IMR-90 (cell line): ENCODE measurements at regions not wholly inside any gene's neighbourhood (a gene's known extent, or its start where the extent isn't known, plus 50 kb on each side); places are given as distances from the start of the nearest gene placed in this dataset.

Source experiments
- ATAC-seq: fragments of 200-7000 bp; cut with Tn5 transposase; 2 replicates; pipeline ENCODE4 v1.9.1; 2020; ENCODE audit warnings: low read depth, mild to moderate bottlenecking, moderate library complexity
- BruUV-seq: library from RNA; stranded (reverse); fragments of 400-500 nt; replicated peaks from 2 replicates; lab custom pipeline; 2021; lab: Mats Ljungman, UMichigan
- CTCF ChIA-PET: fragments of 300-600 bp; formaldehyde crosslinking; extraction: SDS; loops from one replicate; lab custom pipeline; 2021; ENCODE audit warnings: antibody characterized with exemption; lab: Yijun Ruan, JAX
- POLR2A ChIA-PET: fragments of 300-600 bp; sonication (Branson Sonifier 250); formaldehyde crosslinking; loops from one replicate; lab custom pipeline; 2022; ENCODE audit warnings: antibody characterized with exemption; ENCODE audit not compliant: unreplicated experiment; lab: Charles Lee
- DNase-seq: peaks from one replicate; pipeline ENCODE4 v3.0.0; 2013
- H2AFZ ChIP-seq: replicated peaks from 2 replicates; pipeline ENCODE3; 2013; ENCODE audit warnings: low read length, mild to moderate bottlenecking; ENCODE audit not compliant: poor library complexity
- H2AK5ac ChIP-seq: 2 replicates; pipeline ENCODE4 v1.6.1; 2013; ENCODE audit warnings: low read depth, low read length, inconsistent platforms
- H2AK9ac ChIP-seq: replicated peaks from 2 replicates; pipeline ENCODE3; 2013; ENCODE audit warnings: mild to moderate bottlenecking, low read depth, low read length, moderate library complexity; ENCODE audit not compliant: poor library complexity
- H2BK120ac ChIP-seq: 2 replicates; pipeline ENCODE4 v1.6.1; 2013; ENCODE audit warnings: low read depth, low read length, inconsistent platforms
- H2BK15ac ChIP-seq: 3 replicates; pipeline ENCODE4 v1.6.1; 2013; ENCODE audit warnings: low read depth, low read length, inconsistent platforms
- H2BK20ac ChIP-seq: 2 replicates; pipeline ENCODE4 v1.6.1; 2013; ENCODE audit warnings: low read depth, mild to moderate bottlenecking, inconsistent platforms, low read length, moderate library complexity
- H2BK5ac ChIP-seq: 2 replicates; pipeline ENCODE4 v1.6.1; 2013; ENCODE audit warnings: mild to moderate bottlenecking, low read depth, low read length, inconsistent platforms; ENCODE audit not compliant: poor library complexity, severe bottlenecking
- H3K14ac ChIP-seq: replicated peaks from 2 replicates; pipeline ENCODE4 v1.6.1; 2013; ENCODE audit warnings: low read depth, low read length, inconsistent platforms
- H3K18ac ChIP-seq: 2 replicates; pipeline ENCODE4 v1.6.1; 2013; ENCODE audit warnings: low read depth, low read length, control low read depth
- H3K23ac ChIP-seq: 2 replicates; pipeline ENCODE4 v1.6.1; 2013; ENCODE audit warnings: low read depth, low read length, inconsistent platforms
- H3K27ac ChIP-seq: 2 replicates; pipeline ENCODE4 v1.5.1; 2013; ENCODE audit warnings: mild to moderate bottlenecking, control low read depth, low read length; ENCODE audit not compliant: insufficient read depth
- H3K27me3 ChIP-seq: 2 replicates; pipeline ENCODE4 v1.6.1; 2013; ENCODE audit warnings: low read length; ENCODE audit not compliant: control insufficient read depth, insufficient read depth
- H3K36me3 ChIP-seq: 2 replicates; pipeline ENCODE4 v1.6.1; 2013; ENCODE audit warnings: low read length, mixed read lengths; ENCODE audit not compliant: control insufficient read depth, insufficient read depth
- H3K4ac ChIP-seq: 2 replicates; pipeline ENCODE4 v1.6.1; 2013; ENCODE audit warnings: low read depth, low read length, inconsistent platforms
- H3K4me1 ChIP-seq: 2 replicates; pipeline ENCODE4 v1.6.1; 2013; ENCODE audit warnings: low read length, mixed read lengths; ENCODE audit not compliant: control insufficient read depth, insufficient read depth
- H3K4me2 ChIP-seq: 2 replicates; pipeline ENCODE4 v1.6.1; 2013; ENCODE audit warnings: low read depth, mild to moderate bottlenecking, control low read depth, low read length, moderate library complexity
- H3K4me3 ChIP-seq: 2 replicates; pipeline ENCODE4 v1.5.1; 2013; ENCODE audit warnings: low read depth, mild to moderate bottlenecking, control low read depth, low read length, moderate library complexity; ENCODE audit not compliant: insufficient read depth
- H3K56ac ChIP-seq: 2 replicates; pipeline ENCODE4 v1.6.1; 2013; ENCODE audit warnings: low read length, inconsistent platforms; ENCODE audit not compliant: insufficient read depth; ENCODE audit errors: extremely low read depth
- H3K79me1 ChIP-seq, 2 experiments: 2 replicates each; pipeline ENCODE4 v1.6.1; 2013; ENCODE audit warnings: low read length in 2 of 2, inconsistent platforms in 1 of 2, low read depth in 1 of 2
- H3K9ac ChIP-seq: 2 replicates; pipeline ENCODE4 v1.6.1; 2013; ENCODE audit warnings: low read depth, low read length, control low read depth
- H3K9me1 ChIP-seq: 2 replicates; pipeline ENCODE4 v1.6.1; 2013; ENCODE audit warnings: low read length, inconsistent platforms; ENCODE audit not compliant: insufficient read depth
- H3K9me3 ChIP-seq: 2 replicates; pipeline ENCODE4 v1.6.1; 2013; ENCODE audit warnings: low read length; ENCODE audit not compliant: control insufficient read depth, insufficient read depth
- H4K20me1 ChIP-seq: 2 replicates; pipeline ENCODE4 v1.6.1; 2013; ENCODE audit warnings: low read length, inconsistent platforms; ENCODE audit not compliant: insufficient read depth
- H4K5ac ChIP-seq: 2 replicates; pipeline ENCODE4 v1.6.1; 2013; ENCODE audit warnings: mild to moderate bottlenecking, low read depth, low read length, control low read depth
- H4K8ac ChIP-seq, 2 experiments: 2 replicates each; pipeline ENCODE4 v1.6.1; 2013; ENCODE audit warnings: low read depth in 2 of 2, low read length in 2 of 2, control low read depth in 1 of 2, inconsistent platforms in 1 of 2
- H4K91ac ChIP-seq: 2 replicates; pipeline ENCODE4 v1.6.1; 2013; ENCODE audit warnings: low read depth, low read length, inconsistent platforms; ENCODE audit not compliant: insufficient read depth
- BHLHE40 ChIP-seq: fragments of 150-350 bp; IDR thresholded peaks from 2 replicates; pipeline ENCODE4 v1.6.1; 2016; ENCODE audit warnings: mild to moderate bottlenecking, low read depth, low read length
- NFE2L2 ChIP-seq: fragments of 150-350 bp; IDR thresholded peaks from 2 replicates; pipeline ENCODE4 v1.6.1; 2016; ENCODE audit warnings: low read depth, mild to moderate bottlenecking, low read length
- RCOR1 ChIP-seq: IDR thresholded peaks from 2 replicates; pipeline ENCODE4 v1.6.1; 2012; ENCODE audit warnings: mild to moderate bottlenecking, low read length, improper control_type of control experiment; ENCODE audit not compliant: insufficient replicate concordance
- WGBS, 2 experiments: methylation state at CpG; one replicate each; pipeline versions ENCODE4 v1.1.5 to v1.1.7; 2013; ENCODE audit warnings: missing lambda C conversion rate in 2 of 2; ENCODE audit not compliant: insufficient read length in 1 of 2; ENCODE audit errors: extremely low coverage in 2 of 2; 5-methylcytosine and 5-hydroxymethylcytosine counted together
- dilution Hi-C: fragments of 300-500 bp; cut with HindIII; formaldehyde crosslinking; loops from one replicate; pipeline ENCODE4 v1.14.3; 2018; ENCODE audit warnings: low sequenced_read_pairs; ENCODE audit not compliant: unreplicated experiment
- in situ Hi-C: fragments of 300-500 bp; cut with MboI; formaldehyde crosslinking; loops from 3 replicates; pipeline ENCODE4 v1.14.3; 2019; ENCODE audit warnings: low sequenced_read_pairs, inconsistent platforms, mixed read lengths
- intact Hi-C: fragments of 100-400 bp; cut with micrococcal nuclease; formaldehyde crosslinking; loops from 2 replicates; pipeline ENCODE4 v1.10.0; 2022

- TF ChIP-seq NFE2L2 (no peak), BHLHE40 (no peak), RCOR1 (no peak)
- Histone ChIP-seq H3K4me2 (no peak overlapping the region), H4K20me1 (no peaks in the 10 kb centered on the region), H2BK15ac (no peak overlapping the region), H3K4me3 (no peak overlapping the region), H3K4ac (no peak overlapping the region), H2BK20ac (no peak overlapping the region), H3K36me3 (no peaks in the 10 kb centered on the region), H3K79me1 (no peaks in the 10 kb centered on the region), H3K27me3 (no peaks in the 10 kb centered on the region), H3K9me3 (no peaks in the 10 kb centered on the region), H2AFZ (no peak overlapping the region), H3K23ac (no peak overlapping the region), H4K91ac (no peak overlapping the region), H4K5ac (no peak overlapping the region), H3K56ac (no peak overlapping the region), H2AK5ac (no peak overlapping the region), H3K18ac (no peak overlapping the region), H3K4me1 (no peaks in the 10 kb centered on the region), H3K9me1 (no peaks in the 10 kb centered on the region), H3K14ac (no peak overlapping the region), H3K9ac (no peak overlapping the region), H4K8ac (no peak overlapping the region), H3K27ac (no peak overlapping the region), H2AK9ac (no peak overlapping the region), H2BK120ac (no peak overlapping the region), H2BK5ac (no peak overlapping the region)
- ATAC-seq (no peak), DNase-seq (no peak)
- in situ Hi-C loops (no loop called here), dilution Hi-C loops (no loop called here), intact Hi-C loops (no loop called here)
- ChIA-PET POLR2A (no interaction called here), CTCF (no interaction called here)
- WGBS, 2 experiments = no CpG with 5 or more reads among the region's 2 CpGs
- BruUV-seq = no TSS peak
These were observed 1211.8 kb upstream of the ALCAM start for GRCh38 chr3:104154896-104155295.
